ENCODE measurements at regions not wholly inside any gene's neighbourhood (a gene's known extent, or its start where the extent isn't known, plus 50 kb on each side); places are given as distances from the start of the nearest gene placed in this dataset.

- no peak for DNase-seq (ENCODE audit: extremely low read depth in 1 of 4, low spot score in 3 of 4)
- no peak for FAIRE-seq
- H3K4me2 ChIP-seq (ENCODE audit: insufficient read depth, low read length): no peak overlapping the region
- H3K36me3 ChIP-seq (ENCODE audit: control insufficient read depth, insufficient read depth, low read length): no peaks in the 10 kb centered on the region
- in situ Hi-C loops (cut with MboI) (no loop called here), intact Hi-C loops (cut with micrococcal nuclease) (no loop called here)
- BruUV-seq (replicated peaks): no TSS peak
- H3K27me3 ChIP-seq (ENCODE audit: control insufficient read depth in 2 of 2, insufficient read depth in 2 of 2, low read length in 2 of 2): no peaks in the 10 kb centered on the region
- H2AFZ ChIP-seq (ENCODE audit: low read depth, low read length): no peak overlapping the region
- TF ChIP-seq HEY1 (CRISPR knock-in tag; IDR thresholded peaks at IDR 0.05; ENCODE audit: borderline replicate concordance) (no peak), ZC3H4 (CRISPR knock-in tag; IDR thresholded peaks at IDR 0.05; ENCODE audit: borderline replicate concordance) (no peak), ZNF449 (CRISPR knock-in tag; IDR thresholded peaks at IDR 0.05) (no peak), DLX4 (CRISPR knock-in tag; IDR thresholded peaks at IDR 0.05) (no peak), GTF2A2 (tag; IDR thresholded peaks at IDR 0.05) (no peak), KHSRP (IDR thresholded peaks at IDR 0.05) (no peak), THRA (IDR thresholded peaks at IDR 0.05) (no peak), ERF (CRISPR knock-in tag; IDR thresholded peaks at IDR 0.05) (no peak), POLR2AphosphoS2 (IDR thresholded peaks at IDR 0.05; ENCODE audit: low read length) (no peak)
- no peak overlapping the region for H3K27ac ChIP-seq (ENCODE audit: extremely low read depth, low read depth, low read length)
- H3K9ac ChIP-seq (ENCODE audit: insufficient read depth in 1 of 2, low read depth in 2 of 2, low read length in 2 of 2): no peak overlapping the region
- H3K4me3 ChIP-seq: no peak overlapping the region
- no peak for ATAC-seq
- ChIA-PET POLR2A (no interaction called here), CTCF (ENCODE audit: low intra/inter-chr PET ratio) (no interaction called here)
- H3K79me2 ChIP-seq (ENCODE audit: control insufficient read depth, insufficient read depth, low read length): no peaks in the 10 kb centered on the region
- H3K4me1 ChIP-seq (replicated peaks in 1 of 2; ENCODE audit: control insufficient read depth in 2 of 2, insufficient read depth in 2 of 2, low read length in 2 of 2): no peaks in the 10 kb centered on the region
- no peaks in the 10 kb centered on the region for H4K20me1 ChIP-seq (replicated peaks; ENCODE audit: control insufficient read depth, insufficient read depth, low read length)
- WGBS (ENCODE audit: insufficient coverage, low coverage, missing lambda C conversion rate): 0% methylated on average over 3 of the region's 3 CpGs
- H3K9me3 ChIP-seq (replicated peaks; ENCODE audit: control insufficient read depth, insufficient read depth, low read depth, low read length): no peaks in the 10 kb centered on the region
- H3K9me1 ChIP-seq (ENCODE audit: control insufficient read depth, insufficient read depth, low read length): no peaks in the 10 kb centered on the region
These were observed 203.6 kb downstream of the SPATA31D1 start for GRCh38 chr9:82192211-82192610.

Data from K562 (cell line).